ENCODE measurements at regions not wholly inside any gene's neighbourhood (a gene's known extent, or its start where the extent isn't known, plus 50 kb on each side); places are given as distances from the start of the nearest gene placed in this dataset.

- TF ChIP-seq TAF1 (conservative IDR thresholded peaks at IDR 0.05) (no peak), CTCF (IDR thresholded peaks at IDR 0.05; ENCODE audit: low read depth, low read length, missing input control) (no peak)
These were observed 121.8 kb upstream of the C1orf174 start for GRCh38 chr1:4021974-4022268.
